Left lobe of liver (tissue), 2 donors: ENCODE measurements at regions not wholly inside any gene's neighbourhood (a gene's known extent, or its start where the extent isn't known, plus 50 kb on each side); places are given as distances from the start of the nearest gene placed in this dataset.

ENCODE experiments used
- ATAC-seq: fragments of 200-7000 bp; cut with Tn5 transposase; one replicate; pipeline ENCODE4 v1.9.1; 2020; ENCODE audit warnings: mild to moderate bottlenecking, moderate library complexity
- DNase-seq: peaks from one replicate; pipeline ENCODE4 v3.0.0-alpha.2; 2020; ENCODE audit warnings: low spot score
- donor health status: DM: no; HTN: no; CAD: no; lungs with moderate emphysema.
- donor health status: DM: no; HTN: yes; CAD: no.

DNA sequence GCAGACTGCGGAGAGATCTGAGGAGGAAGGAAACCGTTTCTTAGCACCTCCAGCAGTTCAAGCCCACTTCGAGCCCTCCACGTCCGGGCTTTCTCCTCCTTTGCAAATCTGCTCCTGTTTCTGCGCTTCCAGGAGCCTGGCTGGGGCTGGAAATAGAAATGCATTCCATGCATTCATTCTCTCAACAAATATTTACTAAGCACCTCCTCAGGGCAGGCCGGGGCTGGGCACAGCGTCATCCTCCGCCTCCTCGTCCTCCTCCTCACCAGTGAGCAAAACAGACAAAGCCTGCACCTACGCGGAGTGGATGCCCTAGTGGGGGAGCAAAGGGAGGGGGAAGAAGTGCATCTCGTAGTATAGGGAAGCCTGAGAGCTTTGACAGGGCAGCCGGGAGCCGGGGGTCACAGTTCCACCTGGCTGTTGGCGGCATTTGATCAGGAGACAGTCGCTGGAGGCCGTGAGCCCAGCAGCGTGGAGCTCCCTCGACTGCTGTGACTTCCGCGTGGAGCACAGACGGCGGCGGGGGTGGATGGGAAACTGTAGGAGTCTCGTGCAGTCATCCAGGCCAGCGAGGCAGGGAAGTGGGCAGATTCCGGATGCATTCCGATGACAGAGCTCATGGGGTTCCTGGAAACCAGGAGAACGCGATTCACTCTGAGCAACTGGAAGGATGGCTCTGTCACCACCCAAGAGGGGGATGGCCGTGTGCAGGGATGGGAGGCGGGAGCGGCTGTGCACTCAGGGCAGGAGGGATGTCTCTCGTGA, 93.5 kb downstream of the SIK1 start:
- DNase-seq (no peak), ATAC-seq (peak; percentile 46)

DNA sequence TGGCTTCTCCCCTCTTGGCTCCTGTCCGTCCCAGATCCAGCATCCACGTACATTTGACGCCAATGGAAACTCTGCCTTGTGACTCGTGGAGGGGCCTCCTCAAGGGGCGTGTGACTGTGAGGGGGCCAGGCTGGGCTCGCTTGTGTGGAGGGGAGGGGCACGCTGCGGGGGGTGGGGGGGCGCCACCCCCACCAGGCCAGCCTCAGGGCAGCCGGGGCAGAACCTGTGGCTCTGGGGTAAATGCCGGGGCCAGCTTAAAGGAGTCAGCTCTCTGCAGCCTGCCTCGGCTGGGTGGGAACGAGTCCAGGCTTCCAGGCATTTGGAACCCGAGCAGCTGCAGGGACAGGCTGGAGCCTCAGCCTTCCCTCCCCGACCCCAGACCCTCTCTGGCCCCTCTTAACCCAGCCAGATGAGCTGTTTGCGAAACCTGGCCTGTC, 94.1 kb downstream of the SIK1 start:
- ATAC-seq, result no peak
- no peak for DNase-seq

DNA sequence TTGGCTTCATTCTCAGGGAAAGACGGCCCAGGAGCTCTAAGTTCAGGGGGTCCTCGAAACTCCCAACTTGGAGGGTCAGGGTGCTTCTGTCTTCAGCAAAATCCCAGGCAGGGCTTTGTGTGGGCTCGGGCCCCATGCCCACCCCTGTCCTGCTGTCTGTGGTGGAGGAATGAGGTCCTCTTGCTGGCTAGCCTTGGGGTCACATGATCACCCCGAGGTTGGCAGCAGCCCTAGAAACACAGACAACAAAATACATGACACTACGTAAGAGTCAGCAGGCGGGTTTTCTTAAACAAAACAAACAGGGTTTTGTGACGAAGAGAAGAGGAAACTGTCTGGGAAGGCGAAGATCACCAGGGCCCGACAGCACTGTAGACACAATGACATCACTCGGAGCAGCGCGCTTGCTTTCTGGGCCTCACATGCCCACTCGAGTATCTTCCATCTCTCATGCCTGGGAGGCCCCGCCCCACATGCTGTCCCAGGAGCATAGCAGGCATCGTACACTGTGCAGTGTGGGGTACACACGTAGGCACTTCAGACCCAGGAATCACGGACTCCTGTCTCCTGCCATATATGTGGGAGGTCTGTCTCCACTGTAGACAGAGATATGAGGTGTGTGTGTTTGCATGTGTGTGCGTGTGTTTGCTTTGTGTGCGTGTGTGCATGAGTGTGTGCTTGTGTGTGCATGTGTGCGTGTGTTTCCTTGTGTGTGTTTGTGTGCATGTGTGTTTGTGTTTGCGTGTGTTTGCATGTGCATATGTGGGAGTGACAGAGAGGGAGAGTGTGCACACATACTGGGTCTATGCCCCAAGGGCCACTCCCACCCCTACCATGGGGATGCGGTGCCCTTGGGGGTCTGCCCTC, 94.7 kb downstream of the SIK1 start:
- DNase-seq (no peak), ATAC-seq (peak; percentile 25)

DNA sequence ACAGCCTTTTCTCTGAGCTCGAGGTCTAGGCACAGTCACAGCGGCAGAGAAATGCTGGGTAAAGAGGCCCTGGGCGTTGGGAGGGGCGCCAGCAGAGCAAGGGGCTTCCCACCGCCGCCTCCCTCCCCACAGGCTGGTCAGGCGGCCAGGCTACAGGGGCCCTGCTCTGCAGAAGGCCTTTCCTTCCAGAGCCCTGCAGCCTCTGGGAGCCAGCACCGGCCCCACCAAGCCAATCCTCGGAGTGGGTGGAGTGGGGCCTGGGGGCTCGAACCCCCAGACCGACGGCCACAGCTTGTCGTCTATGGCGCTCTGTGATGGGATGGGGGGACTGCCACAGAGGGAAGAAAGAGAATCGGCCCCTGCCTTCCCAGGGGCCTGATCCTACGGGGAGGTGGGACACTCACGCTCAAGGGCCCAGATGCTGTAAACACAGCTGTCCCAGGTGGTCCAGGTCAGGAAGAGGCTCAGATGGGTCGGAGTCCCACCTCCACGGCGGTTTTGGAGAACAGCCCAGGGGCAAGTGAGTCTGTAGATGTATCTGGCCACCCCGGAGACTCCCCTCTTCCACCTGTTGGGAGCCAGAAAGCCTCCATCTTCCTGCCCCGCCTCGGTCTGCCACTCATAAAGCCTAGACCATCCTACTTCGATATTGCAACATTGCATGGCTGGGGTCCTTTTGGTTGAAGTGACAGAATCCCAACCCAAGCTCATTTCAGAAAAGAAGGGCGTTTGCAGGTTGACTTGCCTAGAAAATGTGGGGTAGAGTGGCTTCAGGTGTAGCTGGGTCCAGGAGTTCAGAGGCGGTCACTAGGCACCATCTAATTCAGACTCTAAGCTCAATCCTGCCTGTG, 95.6 kb downstream of the SIK1 start:
- no peak for ATAC-seq
- no peak for DNase-seq

DNA sequence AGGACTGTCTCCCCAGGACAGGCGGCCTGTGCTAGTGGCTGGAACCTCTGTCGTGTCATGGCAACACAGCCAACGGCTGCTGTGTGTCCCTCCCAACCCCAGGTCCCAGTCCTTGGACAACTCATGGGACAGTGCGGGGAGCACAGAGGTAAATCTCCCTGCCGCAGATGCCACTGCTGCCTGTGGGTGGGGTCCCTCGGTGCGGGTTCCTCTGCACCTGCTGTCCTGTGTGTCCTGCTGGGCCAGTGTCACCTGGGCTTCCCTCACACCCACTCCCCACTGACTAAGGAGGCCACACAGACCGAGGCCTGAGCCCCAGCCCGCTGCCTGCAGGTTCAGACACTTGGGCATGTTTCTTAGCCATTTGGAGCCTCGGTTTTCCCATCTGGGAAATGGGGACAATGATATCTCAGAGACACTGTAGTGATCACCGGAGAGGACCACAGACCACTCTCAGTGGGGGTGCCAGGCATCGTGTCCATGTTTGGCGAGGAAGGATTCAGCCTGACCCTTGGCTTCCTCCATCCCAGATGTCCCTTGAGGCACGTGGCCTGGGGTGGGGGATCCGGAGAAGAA, 96.5 kb downstream of the SIK1 start:
- no peak for DNase-seq
- ATAC-seq, result no peak

DNA sequence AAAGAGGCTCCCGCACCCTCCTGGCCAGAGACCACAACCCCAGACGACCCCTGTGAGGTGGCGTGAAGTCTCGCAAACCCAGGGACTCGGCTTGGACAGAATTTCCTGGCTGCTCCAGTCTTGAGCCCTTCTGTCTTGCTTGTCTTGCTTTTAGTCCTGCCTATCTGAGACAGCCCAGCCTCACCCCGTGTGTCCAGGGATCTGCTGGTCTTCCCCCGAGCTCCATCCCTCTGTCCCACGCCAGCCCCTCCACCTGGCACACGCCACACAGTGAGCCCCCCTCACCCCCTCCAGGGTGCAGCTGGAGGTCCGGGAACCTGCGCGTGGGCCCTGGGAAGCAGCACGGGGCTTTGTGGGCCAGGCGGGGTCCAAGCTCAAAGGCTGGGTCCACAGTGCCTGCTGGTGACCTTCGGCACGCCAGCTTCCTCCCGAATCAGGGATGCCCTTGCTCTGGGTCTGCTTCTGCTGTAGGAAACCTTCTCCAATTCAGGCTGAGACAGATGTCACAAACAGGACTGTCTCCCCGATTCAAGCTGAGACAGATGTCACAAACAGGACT, 97.1 kb downstream of the SIK1 start:
- ATAC-seq, result no peak
- DNase-seq, result no peak

DNA sequence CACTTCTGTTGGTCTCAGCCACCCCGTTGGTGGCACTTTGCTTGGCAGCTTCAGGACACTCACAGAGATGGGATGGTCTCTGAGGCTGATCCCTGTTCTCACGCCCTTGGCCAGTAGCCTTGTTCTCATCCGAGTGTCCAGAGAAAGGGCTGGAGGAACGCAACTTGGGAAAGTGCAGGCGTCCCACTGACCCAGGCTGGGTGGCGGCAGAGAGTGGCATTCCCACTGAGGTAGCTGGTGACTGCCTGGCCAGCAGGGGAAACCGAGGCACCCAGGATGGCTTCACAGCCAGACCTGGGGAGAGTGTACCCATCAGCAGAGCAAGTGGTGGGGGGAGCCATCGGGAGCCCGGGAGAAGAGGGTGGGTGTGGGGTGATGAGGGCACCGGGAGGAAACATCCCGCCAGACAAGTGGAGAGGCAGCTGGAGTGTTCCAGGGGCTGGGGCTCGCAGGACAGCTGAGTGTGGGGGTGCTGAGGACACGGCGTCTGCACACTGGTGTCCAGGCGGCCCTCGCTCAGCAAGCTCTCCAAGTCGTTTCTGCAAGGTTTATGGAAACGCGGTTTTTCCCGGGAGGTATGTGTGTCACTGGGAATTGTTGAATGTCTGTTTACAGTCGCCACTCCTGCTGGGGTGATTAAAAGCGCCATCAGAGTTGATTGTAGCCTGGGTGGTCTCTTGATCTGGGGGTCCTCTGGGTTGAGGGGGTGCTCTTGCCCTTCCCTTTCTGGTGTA, 97.8 kb downstream of the SIK1 start:
- no peak for ATAC-seq
- no peak for DNase-seq

DNA sequence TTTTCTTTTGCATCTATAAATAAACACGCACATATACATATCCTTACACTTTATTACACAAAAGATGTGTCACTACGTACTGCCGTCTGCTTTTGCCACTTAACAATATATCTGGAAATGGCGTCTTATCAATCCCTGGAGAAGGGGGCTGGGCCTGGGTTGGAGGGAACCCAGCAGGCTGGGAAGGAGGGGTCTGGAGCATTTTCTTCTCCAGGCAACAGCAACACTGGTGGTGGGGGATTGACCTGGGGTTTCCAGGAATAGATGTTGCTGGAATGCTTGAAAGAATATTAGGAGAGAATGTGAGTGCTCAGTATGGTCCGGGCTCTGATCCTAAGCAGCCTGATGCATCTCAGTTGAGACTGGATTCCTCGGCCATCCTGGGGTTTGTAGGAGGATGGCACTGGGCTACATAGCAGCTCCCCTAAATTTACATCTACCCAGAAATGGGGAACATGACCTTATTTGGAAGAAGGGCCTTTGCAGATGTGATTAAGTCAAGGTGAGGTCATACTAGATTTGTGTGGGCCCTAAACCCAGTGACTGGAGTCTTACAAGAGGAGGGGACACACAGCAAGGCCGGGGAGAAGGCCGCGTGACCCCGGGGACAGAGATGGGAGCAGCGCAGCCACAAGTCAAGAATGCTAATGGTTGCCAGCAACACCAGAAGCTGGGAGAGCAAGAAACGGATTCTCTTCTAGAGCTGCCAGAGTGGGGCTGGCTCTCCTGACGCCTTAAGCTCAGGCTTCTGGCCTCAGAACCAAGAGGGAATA, 98.6 kb downstream of the SIK1 start:
- no peak for DNase-seq
- no peak for ATAC-seq

DNA sequence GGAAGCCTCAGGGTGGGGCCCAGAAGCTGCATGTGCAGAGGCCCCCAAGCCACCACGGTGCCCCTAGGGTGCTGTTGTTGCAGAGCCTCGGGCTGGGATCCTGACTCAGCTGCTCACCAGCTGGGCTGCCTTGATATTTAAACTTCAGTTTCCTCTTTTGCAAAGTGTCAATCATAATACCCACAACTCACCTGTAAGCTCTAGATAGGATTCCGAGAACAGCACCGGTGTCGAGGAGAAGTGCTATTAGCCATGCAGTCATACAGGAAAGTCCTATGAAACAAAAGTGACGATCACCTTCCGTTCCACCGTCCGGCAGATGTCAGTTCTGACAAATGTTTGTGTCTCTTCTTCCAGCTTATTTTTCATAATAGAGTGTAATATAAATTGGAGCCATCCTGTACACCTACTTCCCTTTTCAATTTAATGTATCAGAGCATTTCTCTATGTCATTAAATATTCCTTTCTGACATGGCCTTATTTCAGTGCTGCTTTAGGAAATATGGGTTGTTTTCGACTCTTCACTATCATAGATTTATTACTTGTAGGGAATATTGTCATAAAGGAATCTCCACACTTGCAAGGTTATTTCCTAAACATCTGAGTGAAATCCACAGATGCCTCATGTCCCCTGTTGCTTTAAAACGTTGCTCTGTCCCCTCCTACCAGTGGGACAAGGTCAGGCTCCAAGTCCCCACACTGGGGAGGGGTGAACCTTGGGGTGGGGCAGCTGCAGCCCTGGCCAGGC, 100.8 kb downstream of the SIK1 start:
- no peak for ATAC-seq
- no peak for DNase-seq

DNA sequence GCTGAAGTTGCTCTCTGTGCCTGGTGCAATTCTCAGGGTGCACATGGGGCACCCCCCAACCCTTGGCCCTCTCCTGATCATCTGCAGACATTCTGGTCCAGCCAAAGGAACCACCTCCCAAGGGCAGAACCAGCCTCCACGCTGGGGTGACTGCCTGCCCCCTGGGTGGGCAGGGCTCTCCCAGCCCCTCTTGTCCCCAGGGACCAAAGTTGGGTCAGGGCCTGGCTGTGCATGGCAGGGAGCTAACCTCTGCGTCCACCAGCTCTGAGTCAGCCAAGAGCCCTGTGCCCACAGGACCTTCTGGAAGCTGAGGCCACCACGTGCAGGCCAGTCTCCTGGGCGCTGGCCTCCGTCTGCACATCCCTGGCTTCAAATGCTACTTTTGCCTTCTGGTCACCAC, 101.9 kb downstream of the SIK1 start:
- DNase-seq, result no peak
- ATAC-seq, result no peak

DNA sequence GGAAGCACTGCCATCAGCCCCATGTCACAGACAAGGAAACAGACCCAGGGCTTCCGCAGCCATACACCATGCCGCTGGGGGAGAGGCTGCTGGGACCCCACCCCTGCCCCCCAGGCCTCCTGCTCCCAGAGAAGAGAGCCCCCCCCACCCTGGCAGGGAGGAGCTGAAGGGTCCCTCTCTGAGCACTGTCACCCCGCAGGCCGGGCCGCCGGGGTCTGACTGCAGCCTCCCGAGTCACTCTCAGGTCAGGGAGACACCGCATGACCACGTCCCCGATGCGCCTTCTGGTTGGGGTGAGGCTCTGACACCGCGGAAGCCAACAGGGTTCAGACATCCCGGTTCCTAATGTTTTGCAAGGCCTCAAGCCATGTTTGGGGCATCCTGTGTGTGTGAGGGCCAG, 102.3 kb downstream of the SIK1 start:
- ATAC-seq (no peak), DNase-seq (no peak)

DNA sequence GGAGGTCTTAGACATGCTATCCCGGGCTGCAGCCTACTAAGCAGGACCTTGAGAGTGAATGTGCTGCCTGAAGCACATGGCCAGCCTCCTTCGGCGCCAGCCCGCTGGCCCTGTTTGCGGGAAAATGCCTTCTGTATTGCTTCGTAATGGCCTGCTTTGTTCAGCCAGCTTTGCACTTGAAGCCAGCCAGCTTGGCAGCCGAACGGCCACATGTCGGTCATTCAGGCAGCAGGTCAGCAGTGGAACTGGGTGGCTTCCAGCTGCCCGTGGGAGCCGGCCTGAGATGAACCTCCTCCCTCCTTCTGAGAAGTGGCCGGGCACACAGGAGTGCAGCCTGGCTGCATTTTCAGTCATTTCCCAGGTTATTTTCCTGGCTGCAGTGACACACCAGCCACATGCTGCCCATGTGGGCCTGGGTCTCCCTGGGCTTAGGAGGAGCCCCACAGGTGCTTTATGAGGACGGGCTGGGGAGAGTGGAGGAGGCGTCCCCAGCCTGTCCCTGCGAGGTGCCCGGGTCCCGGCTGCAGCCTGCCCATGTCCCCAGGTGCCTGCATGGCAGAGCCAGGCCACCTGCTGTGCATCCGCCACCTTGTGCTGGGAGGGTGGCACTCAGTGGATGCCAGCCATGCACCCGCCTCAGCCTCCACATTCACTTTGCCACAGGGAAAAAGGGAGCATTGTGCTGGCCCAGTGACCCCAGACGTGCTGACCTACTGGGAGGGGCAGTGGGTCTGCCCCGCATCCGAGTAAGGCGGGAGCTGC, 103.5 kb downstream of the SIK1 start:
- DNase-seq, result peak; percentile 89
- peak; percentile 92 for ATAC-seq

DNA sequence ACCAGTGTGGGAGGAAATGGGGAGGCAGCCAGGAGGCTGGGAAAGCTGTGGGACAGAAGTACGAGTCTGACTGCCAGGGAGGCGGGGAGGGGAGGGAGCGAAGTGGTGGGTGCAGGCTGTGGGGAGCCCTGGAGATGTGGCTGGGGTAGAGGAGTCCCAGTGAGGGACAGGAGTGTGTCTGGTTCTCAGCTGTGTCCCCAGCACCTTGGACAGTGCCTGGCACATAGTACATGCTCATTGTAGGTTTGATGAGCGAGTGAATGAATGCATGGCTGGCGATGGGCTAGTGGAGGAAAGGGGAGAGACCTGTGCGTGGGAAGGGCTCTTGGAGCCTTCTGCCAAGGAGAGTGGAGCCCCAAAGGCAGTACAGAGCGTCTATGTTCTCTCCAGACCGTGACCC, 104.1 kb downstream of the SIK1 start:
- DNase-seq (no peak), ATAC-seq (peak; percentile 29)

DNA sequence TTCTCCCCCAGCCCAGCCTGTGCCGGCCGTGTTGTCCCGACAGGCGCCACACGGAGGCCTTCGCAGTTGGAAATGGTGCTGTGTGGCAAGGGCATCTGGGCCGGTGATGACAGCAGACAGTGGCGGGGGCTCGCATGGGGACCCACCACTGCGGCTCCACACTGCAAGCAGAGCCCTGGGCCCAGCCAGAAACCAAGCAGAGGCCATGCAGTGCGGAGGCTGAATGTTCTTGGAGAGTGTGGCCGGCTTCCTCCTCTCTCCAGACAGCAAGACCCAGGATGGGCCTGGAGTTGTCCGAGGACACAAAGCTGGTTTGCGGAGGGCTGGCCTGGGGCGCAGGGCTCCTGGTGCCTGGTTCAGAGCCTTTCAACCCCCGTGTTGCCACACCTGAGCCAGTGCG, 104.6 kb downstream of the SIK1 start:
- ATAC-seq (no peak), DNase-seq (no peak)

DNA sequence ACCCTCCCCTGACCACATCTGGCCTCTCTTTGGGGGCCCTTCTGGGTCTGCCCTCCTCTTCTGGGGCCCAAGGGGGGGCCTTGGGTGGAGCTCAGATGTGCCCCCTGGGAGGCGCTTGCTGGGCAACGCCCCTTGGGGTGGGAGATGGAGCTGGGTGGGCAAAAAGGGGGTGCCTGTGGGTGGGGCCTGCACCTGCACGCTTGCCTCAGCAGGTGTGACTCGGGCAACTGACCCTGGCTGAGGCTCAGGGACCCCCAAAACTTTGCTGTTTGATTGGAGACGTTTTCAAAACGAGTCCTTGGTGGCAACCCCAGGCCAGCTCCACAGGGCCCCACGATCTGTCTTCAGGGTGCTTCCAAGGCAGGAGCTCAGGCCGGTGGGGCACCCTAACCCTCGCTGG, 105.3 kb downstream of the SIK1 start:
- DNase-seq (no peak), ATAC-seq (no peak)

DNA sequence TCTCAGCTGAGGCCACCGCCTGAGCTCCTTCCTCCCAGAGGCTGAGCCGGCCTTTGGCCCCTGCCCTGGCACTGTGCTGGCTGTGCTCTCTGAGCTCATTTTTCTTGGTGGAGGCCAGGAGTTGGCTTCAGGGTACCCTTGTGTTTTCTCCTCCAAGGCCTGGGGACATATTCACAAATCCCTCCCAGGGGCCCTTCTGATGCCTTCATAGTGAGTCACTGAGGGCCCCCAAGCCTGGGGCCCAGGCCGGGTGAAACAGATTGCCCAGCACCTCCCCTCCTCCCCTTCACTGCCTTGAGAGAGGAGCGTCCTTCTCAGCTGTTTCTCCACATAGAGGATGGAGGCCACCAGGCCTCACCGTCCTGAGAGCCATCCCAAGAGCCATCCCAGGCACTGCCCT, 105.8 kb downstream of the SIK1 start:
- ATAC-seq (peak; percentile 23), DNase-seq (no peak)

DNA sequence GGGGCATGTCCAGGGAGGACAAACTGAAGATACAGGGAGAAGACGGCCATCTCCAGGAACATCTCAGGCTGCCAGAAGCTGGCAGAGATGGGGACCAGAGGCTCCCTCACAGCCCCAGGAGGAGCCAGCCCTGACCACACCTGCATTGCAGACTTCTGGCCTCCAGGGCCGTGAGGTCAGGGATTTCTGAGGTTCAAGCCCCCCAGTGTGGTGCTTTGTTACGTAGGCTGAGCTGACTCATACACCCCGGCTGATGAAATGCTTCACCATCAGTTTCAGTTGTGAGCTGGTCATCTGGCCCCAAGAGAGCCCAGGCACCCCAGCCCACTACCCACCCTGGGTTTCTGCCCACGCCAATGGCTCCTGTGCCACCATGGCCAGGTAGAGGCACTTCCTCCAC, 106.4 kb downstream of the SIK1 start:
- no peak for DNase-seq

More for the DNA sequence above, 106.4 kb downstream of the SIK1 start:
- no peak for ATAC-seq
